ENCODE measurements at regions not wholly inside any gene's neighbourhood (a gene's known extent, or its start where the extent isn't known, plus 50 kb on each side); places are given as distances from the start of the nearest gene placed in this dataset.

- TF ChIP-seq EZH2 (IDR thresholded peaks at IDR 0.05; ENCODE audit: low read depth) (no peak), CTCF (conservative IDR thresholded peaks at IDR 0.05) (no peak)
Observed at GRCh38 chr7:8841171-8841570, 407.8 kb downstream of the NXPH1 start.
